ENCODE measurements at regions not wholly inside any gene's neighbourhood (a gene's known extent, or its start where the extent isn't known, plus 50 kb on each side); places are given as distances from the start of the nearest gene placed in this dataset.
"Not testable (repeated sequence)": the region's sequence is repeated elsewhere in the genome, so short reads cannot be mapped to it uniquely, and the experiment has no call there.

DNA sequence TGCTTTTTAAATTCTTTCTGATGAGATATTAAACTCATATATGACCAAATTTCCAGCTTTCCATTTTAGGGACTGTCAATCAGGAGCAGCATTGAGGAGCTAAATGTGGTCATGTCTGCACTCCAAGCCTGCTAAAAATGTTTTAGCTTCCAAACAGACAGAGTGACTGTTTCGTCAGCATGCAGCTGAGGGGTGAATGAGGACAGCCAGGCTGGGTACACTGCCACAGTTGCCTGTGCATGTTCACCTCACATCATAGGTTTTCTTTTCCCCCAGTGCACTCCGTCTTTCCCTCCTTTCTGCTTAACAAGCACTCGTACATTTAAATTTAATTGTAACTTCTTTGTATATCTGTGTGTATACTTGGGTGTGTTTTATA lies 138.1 kb downstream of the ARRDC3 start:
- no peak for DNase-seq (ENCODE audit: low read depth, low spot score)
- TF ChIP-seq, protein P1, sequence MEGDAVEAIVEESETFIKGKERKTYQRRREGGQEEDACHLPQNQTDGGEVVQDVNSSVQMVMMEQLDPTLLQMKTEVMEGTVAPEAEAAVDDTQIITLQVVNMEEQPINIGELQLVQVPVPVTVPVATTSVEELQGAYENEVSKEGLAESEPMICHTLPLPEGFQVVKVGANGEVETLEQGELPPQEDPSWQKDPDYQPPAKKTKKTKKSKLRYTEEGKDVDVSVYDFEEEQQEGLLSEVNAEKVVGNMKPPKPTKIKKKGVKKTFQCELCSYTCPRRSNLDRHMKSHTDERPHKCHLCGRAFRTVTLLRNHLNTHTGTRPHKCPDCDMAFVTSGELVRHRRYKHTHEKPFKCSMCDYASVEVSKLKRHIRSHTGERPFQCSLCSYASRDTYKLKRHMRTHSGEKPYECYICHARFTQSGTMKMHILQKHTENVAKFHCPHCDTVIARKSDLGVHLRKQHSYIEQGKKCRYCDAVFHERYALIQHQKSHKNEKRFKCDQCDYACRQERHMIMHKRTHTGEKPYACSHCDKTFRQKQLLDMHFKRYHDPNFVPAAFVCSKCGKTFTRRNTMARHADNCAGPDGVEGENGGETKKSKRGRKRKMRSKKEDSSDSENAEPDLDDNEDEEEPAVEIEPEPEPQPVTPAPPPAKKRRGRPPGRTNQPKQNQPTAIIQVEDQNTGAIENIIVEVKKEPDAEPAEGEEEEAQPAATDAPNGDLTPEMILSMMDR (IDR thresholded peaks at IDR 0.05; ENCODE audit: low read depth, low read length) = no peak
- no peak overlapping the region for H3K4me3 ChIP-seq (ENCODE audit: low read depth, low read length)
- in situ Hi-C loops (cut with HindIII; ENCODE audit: low sequenced_read_pairs) = no loop called here

DNA sequence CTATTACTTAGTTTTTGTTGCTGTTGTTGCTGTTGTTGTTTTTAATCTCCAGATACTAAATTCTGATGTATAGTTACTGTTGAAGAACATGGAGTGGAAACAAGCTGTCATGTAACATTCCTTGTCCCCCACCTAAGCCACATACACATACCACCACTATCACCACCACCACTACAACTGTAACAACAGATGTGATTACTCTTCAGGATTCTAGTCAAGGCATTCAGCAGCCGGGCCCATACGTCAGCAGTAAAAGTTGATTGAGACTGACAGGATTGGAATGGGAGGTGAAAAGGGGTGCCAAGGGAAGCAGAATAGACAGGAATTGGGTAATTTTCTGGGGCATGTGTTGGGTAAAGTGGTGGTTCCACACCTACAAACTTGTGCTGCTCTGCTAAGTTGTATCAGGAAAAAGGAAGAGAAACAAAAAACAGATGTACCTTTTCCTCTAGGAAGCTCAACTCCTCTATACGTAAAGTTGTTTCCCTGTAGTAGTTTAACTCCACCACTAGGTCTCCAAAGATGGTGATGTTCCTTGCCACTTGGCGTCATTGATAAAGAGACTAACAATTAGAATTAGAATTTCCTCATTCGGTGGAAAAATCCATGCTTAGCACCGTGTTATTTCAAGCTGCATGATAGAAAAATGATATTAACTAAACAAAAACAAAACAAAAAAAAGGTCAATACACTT lies 138.6 kb downstream of the ARRDC3 start:
- in situ Hi-C loops (cut with HindIII; ENCODE audit: low sequenced_read_pairs) = no loop called here
- TF ChIP-seq, protein P1 (IDR thresholded peaks at IDR 0.05; ENCODE audit: low read depth, low read length) = no peak
- no peak overlapping the region for H3K4me3 ChIP-seq (ENCODE audit: low read depth, low read length)
- no peak for DNase-seq (ENCODE audit: low read depth, low spot score)

DNA sequence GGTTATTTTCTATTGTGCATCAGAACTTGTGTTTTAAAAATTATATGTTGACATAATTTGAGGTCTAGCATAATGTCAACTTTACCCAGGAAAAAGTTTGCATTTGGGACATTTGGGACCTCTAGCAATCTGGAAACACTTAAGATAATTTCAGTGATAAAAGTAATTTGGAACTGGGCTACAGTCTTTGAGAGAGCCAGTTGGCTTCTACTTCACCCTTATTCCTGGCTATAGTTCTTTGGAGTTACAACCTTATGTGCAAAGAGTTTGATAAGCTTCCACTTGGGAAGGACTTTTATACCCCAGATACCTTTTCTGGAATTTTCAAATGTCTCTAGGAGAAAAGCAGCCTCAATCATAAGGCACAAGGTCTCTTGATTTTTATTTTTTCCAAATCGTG lies 139.3 kb downstream of the ARRDC3 start:
- H3K4me3 ChIP-seq (ENCODE audit: low read depth, low read length) = no peak overlapping the region
- TF ChIP-seq, protein P1 (IDR thresholded peaks at IDR 0.05; ENCODE audit: low read depth, low read length) = no peak
- no peak for DNase-seq (ENCODE audit: low read depth, low spot score)
- in situ Hi-C loops (cut with HindIII; ENCODE audit: low sequenced_read_pairs) = no loop called here

DNA sequence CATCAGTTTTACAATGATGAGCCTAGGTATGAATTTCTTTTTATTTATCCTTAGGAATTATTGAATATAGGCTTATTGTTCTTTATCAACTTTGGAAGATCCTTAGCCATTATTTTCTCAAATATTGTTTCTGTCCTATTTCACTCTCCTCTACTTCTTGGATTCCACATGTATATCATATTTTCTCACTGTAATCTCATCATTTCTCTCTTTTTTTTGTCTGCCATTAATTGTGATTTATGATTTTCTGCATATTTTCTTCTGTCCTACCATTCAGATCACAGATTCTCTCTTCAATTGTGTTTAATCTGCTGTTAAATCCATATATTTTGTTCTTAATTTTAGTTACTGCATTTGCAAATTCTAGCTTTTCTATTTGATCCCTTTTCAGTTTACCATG lies 139.8 kb downstream of the ARRDC3 start:
- TF ChIP-seq, protein P1 (IDR thresholded peaks at IDR 0.05; ENCODE audit: low read depth, low read length) = no peak
- in situ Hi-C loops (cut with HindIII; ENCODE audit: low sequenced_read_pairs) = no loop called here

DNA sequence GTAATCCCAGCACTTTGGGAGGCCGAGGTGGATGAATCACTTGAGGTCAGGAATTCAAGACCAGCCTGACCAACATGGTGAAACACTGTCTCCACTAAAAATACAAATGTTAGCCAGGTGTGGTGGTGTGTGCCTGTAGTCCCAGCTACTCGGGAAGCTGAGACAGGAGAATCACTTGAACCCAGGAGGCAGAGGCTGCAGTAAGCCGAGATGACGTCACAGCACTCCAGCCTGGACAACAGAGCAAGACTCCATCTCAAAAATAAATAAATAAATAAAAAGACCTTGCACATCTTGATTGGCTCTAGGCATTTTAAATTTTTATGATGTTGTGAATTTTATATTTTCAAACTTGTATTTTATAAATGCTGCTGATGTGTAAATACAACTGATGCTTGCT lies 141.7 kb downstream of the ARRDC3 start:
- DNase-seq (ENCODE audit: low read depth, low spot score); in situ Hi-C loops (cut with HindIII; ENCODE audit: low sequenced_read_pairs); H3K4me3 ChIP-seq (ENCODE audit: low read depth, low read length): not testable (repeated sequence)

More for the DNA sequence above, 139.8 kb downstream of the ARRDC3 start:
- no peak for DNase-seq (ENCODE audit: low read depth, low spot score)
- no peak overlapping the region for H3K4me3 ChIP-seq (ENCODE audit: low read depth, low read length)

DNA sequence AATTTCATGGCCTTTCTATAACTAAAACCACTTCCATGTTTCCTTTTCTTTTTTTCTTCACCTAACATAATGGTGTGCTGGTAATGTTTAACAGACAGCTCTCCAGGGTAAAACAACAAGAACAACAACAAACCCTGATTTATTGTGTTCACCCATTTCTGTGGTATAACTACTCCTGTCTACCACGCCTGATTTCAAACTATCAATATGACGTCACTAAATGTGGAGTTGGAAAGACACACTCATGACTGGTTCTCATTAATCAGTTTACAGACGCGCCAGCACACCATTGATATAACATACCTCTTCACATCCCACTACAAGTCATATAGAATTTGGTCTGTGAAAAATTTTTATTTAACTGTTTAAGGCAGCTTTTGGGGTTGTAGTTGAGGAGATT lies 142.9 kb downstream of the ARRDC3 start:
- no peak overlapping the region for H3K4me3 ChIP-seq (ENCODE audit: low read depth, low read length)
- DNase-seq (ENCODE audit: low read depth, low spot score) = no peak
- TF ChIP-seq, protein P1 (IDR thresholded peaks at IDR 0.05; ENCODE audit: low read depth, low read length) = no peak
- in situ Hi-C loops (cut with HindIII; ENCODE audit: low sequenced_read_pairs) = no loop called here

DNA sequence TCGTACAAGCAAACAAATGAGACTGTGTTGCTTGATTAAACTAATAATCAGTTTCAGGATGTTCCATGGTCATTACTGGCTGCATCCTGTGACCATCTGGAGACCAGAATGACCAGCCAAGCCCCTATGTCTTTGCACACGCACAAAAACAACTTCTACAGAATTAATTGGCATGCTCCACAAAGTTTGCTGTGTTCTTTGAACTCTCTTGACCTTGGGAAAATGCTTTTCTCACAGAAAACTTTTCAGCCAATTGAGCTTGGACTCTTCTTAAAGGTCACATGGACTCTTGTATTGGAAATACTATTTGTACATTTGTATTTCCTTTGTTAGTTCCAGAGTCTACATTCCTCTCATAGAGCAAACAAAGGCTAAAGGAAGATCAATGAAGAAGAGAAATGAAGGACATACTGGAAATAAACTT lies 147.8 kb downstream of the ARRDC3 start:
- TF ChIP-seq, protein P1 (IDR thresholded peaks at IDR 0.05; ENCODE audit: low read depth, low read length) = no peak
- in situ Hi-C loops (cut with HindIII; ENCODE audit: low sequenced_read_pairs) = no loop called here
- no peak for DNase-seq (ENCODE audit: low read depth, low spot score)
- H3K4me3 ChIP-seq (ENCODE audit: low read depth, low read length) = no peak overlapping the region
